IMR-90 (cell line): ENCODE measurements at regions not wholly inside any gene's neighbourhood (a gene's known extent, or its start where the extent isn't known, plus 50 kb on each side); places are given as distances from the start of the nearest gene placed in this dataset.
"Not testable (repeated sequence)": the region's sequence is repeated elsewhere in the genome, so short reads cannot be mapped to it uniquely, and the experiment has no call there.

Experiments used
- ELK1 ChIP-seq: fragments of 150-350 bp; IDR thresholded peaks from 2 replicates; pipeline ENCODE4 v1.6.1; 2016; ENCODE audit warnings: low read depth, mild to moderate bottlenecking, low read length, moderate library complexity, borderline replicate concordance
- POLR2A ChIP-seq: IDR thresholded peaks from 2 replicates; pipeline ENCODE4 v1.6.1; 2012; ENCODE audit warnings: mild to moderate bottlenecking, low read depth, low read length
- SMC3 ChIP-seq: fragments of 150-350 bp; IDR thresholded peaks from 2 replicates; pipeline ENCODE4 v1.6.1; 2016; ENCODE audit warnings: low read depth, mild to moderate bottlenecking, antibody characterized with exemption, low read length, moderate library complexity
- TF ChIP-seq, protein P1 (sequence below): conservative IDR thresholded peaks from 2 replicates; pipeline ENCODE4 v1.5.1; 2012; ENCODE audit warnings: mild to moderate bottlenecking, low read depth, low read length, improper control_type of control experiment

DNA sequence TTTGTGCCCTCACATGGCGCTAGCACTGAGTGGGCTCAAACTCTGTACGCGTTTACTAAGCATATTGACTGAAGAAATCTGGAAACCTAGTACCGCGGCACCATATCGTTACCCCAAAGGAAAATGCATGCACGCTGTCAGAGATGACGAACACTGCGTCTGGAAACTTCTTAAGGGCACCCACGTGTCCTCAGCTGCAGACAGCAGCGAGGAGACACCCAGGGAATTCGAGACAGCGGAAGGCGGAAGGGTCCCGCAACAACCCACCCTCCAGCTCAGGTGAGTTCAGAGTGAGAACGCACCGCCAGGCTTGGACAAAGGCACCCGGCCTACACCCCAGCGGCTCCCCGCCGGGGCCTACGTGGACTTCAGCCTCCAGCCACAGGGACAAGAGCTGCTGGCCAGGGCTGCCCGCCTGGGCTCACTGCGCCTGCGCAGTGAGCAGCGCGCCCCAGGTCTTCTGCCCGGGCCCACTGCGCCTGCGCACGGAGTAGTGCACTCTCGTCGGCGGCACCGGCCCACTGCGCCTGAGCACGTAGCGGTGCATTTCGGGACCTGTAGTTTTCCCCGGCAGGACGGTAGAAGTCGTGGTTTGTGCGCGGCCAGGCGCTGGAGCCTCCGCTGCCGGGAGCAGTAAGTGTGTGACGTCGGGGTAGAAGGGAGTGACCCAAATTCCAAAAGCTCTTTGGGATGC is 2776.8 kb upstream of the TPTE start:
- TF ChIP-seq, protein P1, sequence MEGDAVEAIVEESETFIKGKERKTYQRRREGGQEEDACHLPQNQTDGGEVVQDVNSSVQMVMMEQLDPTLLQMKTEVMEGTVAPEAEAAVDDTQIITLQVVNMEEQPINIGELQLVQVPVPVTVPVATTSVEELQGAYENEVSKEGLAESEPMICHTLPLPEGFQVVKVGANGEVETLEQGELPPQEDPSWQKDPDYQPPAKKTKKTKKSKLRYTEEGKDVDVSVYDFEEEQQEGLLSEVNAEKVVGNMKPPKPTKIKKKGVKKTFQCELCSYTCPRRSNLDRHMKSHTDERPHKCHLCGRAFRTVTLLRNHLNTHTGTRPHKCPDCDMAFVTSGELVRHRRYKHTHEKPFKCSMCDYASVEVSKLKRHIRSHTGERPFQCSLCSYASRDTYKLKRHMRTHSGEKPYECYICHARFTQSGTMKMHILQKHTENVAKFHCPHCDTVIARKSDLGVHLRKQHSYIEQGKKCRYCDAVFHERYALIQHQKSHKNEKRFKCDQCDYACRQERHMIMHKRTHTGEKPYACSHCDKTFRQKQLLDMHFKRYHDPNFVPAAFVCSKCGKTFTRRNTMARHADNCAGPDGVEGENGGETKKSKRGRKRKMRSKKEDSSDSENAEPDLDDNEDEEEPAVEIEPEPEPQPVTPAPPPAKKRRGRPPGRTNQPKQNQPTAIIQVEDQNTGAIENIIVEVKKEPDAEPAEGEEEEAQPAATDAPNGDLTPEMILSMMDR = not testable (repeated sequence)
- not testable (repeated sequence) for TF ChIP-seq POLR2A, ELK1, SMC3
